ENCODE measurements at regions not wholly inside any gene's neighbourhood (a gene's known extent, or its start where the extent isn't known, plus 50 kb on each side); places are given as distances from the start of the nearest gene placed in this dataset.

- DNase-seq (ENCODE audit: low read depth in 2 of 2): no peak
Measured at GRCh38 chr5:159854916-159855315, 61.4 kb upstream of the ADRA1B start.

- DNase-seq (ENCODE audit: low read depth in 2 of 2): no peak
Measured at GRCh38 chr5:159855476-159856191, 60.6 kb upstream of the ADRA1B start.

GRCh38 chr5:159858871-159859270 lies 57.4 kb upstream of the ADRA1B start:
- no peak for DNase-seq (ENCODE audit: low read depth in 2 of 2)

GRCh38 chr5:159861086-159861485 lies 55.2 kb upstream of the ADRA1B start:
- no peak for DNase-seq (ENCODE audit: low read depth in 2 of 2)

- DNase-seq (ENCODE audit: low read depth in 2 of 2): no peak
Measured at GRCh38 chr5:159864885-159865691, 51.2 kb upstream of the ADRA1B start.

- DNase-seq (ENCODE audit: low read depth in 2 of 2): no peak
Measured at GRCh38 chr5:159866093-159866492, 50.2 kb upstream of the ADRA1B start.

All from stimulated activated CD4-positive, alpha-beta T cell treated with anti-CD3 and anti-CD28 coated beads, Interleukin-15, amount 100 ng/mL, for 48 hours (primary cell).